Nephron progenitor cell (in vitro differentiated cells): ENCODE measurements at regions not wholly inside any gene's neighbourhood (a gene's known extent, or its start where the extent isn't known, plus 50 kb on each side); places are given as distances from the start of the nearest gene placed in this dataset.
A peak's percentile ranks its signal among the peaks of the same experiment; 100 is the strongest.
"Not testable (repeated sequence)": the region's sequence is repeated elsewhere in the genome, so short reads cannot be mapped to it uniquely, and the experiment has no call there.

Experiments used
- DNase-seq: peaks from one replicate; pipeline ENCODE4 v3.0.0; 2021
- H3K27ac Mint-ChIP-seq: 2 replicates; pipeline ENCODE4 v1.8.0; 2021; ENCODE audit warnings: mild to moderate bottlenecking, moderate library complexity, mixed read lengths
- H3K27me3 Mint-ChIP-seq: 2 replicates; pipeline ENCODE4 v1.8.0; 2021; ENCODE audit warnings: mild to moderate bottlenecking, low read depth, mixed read lengths; ENCODE audit not compliant: poor library complexity
- H3K36me3 Mint-ChIP-seq: 2 replicates; pipeline ENCODE4 v1.8.0; 2021; ENCODE audit warnings: low read depth, mixed read lengths
- H3K4me1 Mint-ChIP-seq: 2 replicates; pipeline ENCODE4 v1.8.0; 2021; ENCODE audit warnings: mixed read lengths
- H3K4me3 Mint-ChIP-seq: 2 replicates; pipeline ENCODE4 v1.8.0; 2021; ENCODE audit warnings: mild to moderate bottlenecking, moderate library complexity, mixed read lengths
- H3K9me3 Mint-ChIP-seq: 2 replicates; pipeline ENCODE4 v1.8.0; 2021; ENCODE audit warnings: mild to moderate bottlenecking, moderate library complexity, mixed read lengths
- TF ChIP-seq, protein P1 (sequence below): fragments of 200-600 bp; sonication (generic); IDR thresholded peaks from 2 replicates; pipeline ENCODE4 v1.5.0; 2021; ENCODE audit warnings: antibody characterized with exemption

DNA sequence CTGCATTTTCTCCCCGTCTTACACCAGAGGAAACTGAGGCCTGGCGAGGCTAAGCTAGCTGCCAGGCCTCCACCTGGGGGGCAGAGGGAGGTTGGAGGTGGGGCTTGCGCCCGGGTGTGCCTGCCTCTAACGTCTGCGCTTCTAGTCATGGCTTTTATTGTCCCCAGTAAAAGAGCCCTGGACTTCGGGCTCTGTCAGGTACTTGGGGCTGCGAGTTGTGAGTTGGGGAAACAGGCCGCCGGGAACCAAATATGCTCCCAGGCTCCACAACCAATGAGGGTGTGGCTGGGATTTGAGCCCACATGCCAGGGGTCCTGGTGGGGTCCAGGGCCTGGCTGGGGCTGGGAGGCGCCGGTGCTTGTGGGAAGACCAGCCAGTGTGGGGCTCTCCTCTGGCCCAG lies 57.4 kb upstream of the NOTCH1 start:
- Mint-ChIP-seq H3K27me3 (peaks cover 6% of the 10 kb centered on the region), H3K36me3 (no peaks in the 10 kb centered on the region), H3K4me3 (no peak overlapping the region), H3K9me3 (no peaks in the 10 kb centered on the region), H3K27ac (no peak overlapping the region), H3K4me1 (peaks cover 60% of the 10 kb centered on the region)
- TF ChIP-seq, protein P1, sequence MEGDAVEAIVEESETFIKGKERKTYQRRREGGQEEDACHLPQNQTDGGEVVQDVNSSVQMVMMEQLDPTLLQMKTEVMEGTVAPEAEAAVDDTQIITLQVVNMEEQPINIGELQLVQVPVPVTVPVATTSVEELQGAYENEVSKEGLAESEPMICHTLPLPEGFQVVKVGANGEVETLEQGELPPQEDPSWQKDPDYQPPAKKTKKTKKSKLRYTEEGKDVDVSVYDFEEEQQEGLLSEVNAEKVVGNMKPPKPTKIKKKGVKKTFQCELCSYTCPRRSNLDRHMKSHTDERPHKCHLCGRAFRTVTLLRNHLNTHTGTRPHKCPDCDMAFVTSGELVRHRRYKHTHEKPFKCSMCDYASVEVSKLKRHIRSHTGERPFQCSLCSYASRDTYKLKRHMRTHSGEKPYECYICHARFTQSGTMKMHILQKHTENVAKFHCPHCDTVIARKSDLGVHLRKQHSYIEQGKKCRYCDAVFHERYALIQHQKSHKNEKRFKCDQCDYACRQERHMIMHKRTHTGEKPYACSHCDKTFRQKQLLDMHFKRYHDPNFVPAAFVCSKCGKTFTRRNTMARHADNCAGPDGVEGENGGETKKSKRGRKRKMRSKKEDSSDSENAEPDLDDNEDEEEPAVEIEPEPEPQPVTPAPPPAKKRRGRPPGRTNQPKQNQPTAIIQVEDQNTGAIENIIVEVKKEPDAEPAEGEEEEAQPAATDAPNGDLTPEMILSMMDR, result no peak
- DNase-seq, result no peak

DNA sequence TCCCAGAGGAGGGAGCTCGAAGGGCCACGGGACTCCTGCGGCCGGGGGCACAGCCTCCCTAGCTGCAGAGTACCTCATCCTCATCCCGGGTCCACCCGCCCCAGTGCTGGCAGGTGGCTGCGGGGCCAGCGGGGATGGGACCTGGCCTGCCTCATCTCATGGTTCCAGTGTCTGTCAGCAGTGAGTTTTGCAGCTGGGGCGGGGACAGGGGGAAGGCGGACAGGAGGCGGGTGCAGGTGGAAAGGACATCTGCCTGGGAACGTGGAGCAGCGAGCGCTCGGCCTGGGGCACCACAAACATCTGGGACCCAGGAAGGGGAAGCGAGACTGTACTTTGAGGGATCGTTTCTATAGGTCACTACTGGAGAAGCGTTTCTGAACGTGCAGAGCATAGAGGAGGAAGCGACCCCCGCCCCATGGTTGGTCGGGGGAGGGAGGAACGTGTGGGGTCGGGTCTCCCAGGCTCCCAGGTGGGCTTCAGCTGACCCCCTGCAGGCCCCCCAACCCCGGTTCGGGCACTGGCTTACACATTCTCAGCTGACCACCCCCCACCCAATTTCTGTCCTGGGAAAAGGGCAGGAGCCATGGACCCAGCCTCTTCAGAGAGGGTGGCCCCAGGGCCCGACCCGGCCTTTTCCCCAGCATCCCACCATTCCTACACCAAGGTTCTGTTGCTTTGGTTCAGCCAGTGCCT lies 56.5 kb upstream of the NOTCH1 start:
- H3K27ac Mint-ChIP-seq, result peak overlapping the region; percentile 30
- H3K27me3 Mint-ChIP-seq, result peaks cover 6% of the 10 kb centered on the region
- DNase-seq, result no peak
- H3K4me3 Mint-ChIP-seq, result no peak overlapping the region
- peaks cover 56% of the 10 kb centered on the region for H3K4me1 Mint-ChIP-seq
- TF ChIP-seq, protein P1, result no peak
- no peaks in the 10 kb centered on the region for H3K9me3 Mint-ChIP-seq
- H3K36me3 Mint-ChIP-seq, result no peaks in the 10 kb centered on the region

DNA sequence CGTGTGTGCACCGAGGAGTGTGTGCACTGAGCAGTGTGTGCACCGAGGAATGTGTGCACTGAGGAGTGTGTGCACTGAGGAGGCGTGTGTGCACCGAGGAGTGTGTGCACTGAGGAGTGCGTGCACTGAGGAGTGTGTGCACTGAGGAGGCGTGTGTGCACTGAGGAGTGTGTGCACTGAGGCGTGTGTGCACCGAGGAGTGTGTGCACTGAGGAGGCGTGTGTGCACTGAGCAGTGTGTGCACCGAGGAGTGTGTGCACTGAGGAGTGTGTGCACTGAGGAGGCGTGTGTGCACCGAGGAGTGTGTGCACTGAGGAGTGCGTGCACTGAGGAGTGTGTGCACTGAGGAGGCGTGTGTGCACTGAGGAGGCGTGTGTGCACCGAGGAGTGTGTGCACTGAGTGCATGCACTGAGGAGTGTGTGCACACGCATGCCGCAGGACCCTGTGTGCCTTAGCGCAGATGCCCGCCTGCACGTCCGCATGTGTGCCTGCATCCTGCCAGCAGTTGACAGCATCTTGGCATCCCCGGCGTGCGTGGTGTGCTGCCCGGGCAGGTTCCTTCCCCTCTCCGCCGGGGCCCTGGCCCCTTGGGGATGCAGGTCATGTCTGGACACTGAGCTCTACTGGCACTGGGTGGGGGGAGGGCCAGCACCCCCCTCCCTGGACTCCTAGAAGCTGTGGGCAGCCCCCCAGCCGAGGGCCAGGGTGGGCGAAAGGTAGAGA lies 55.6 kb upstream of the NOTCH1 start:
- not testable (repeated sequence) for H3K9me3 Mint-ChIP-seq, H3K27ac Mint-ChIP-seq, H3K36me3 Mint-ChIP-seq, H3K27me3 Mint-ChIP-seq, DNase-seq, H3K4me3 Mint-ChIP-seq
- peaks cover 54% of the 10 kb centered on the region for H3K4me1 Mint-ChIP-seq

DNA sequence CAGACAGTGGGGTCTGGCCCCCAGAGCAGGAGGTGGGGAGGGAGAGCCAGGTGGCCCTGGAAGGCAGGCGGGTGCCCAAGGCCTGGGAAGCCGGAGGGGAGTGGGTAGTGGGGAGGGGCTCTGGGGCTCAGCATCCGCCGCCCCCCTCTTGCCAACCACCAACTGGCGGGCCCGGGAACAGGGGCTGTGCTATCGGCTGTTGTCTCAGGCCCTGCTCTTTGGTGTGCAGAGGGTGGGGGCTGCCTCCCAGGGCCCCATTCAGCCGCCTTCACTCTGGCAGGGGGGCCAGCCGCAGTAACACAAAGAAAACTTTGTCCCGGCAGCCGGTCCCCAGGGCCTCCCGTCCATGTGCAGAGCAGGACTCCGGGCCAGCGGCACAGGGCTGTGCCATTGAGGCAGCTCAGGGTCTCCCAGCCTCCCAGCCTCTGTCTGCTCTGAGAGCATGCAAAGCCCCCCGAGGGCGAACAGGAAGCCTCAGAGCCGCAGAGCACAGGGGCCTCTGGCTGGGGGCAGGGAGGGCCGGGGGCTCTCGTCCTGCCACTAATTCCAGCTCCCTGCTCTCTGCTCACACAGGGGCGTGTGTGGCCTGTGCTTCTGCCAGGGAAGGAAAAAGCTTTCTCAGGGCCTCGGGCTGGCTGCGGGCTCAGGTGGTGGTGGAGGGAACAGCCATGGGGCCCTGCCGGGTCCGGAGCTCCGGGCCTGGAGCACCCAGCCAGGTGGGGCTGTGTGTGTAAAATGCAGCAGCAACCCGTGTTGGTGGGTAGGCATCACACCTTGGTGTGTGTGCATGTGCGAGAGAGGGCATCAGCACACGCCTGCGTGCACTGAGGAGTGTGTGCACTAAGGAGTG lies 54.2 kb upstream of the NOTCH1 start:
- TF ChIP-seq, protein P1, result no peak
- no peak for DNase-seq
- Mint-ChIP-seq H3K36me3 (no peaks in the 10 kb centered on the region), H3K27me3 (peaks cover 6% of the 10 kb centered on the region), H3K27ac (no peak overlapping the region), H3K9me3 (no peaks in the 10 kb centered on the region), H3K4me3 (no peak overlapping the region), H3K4me1 (peaks cover 56% of the 10 kb centered on the region)

DNA sequence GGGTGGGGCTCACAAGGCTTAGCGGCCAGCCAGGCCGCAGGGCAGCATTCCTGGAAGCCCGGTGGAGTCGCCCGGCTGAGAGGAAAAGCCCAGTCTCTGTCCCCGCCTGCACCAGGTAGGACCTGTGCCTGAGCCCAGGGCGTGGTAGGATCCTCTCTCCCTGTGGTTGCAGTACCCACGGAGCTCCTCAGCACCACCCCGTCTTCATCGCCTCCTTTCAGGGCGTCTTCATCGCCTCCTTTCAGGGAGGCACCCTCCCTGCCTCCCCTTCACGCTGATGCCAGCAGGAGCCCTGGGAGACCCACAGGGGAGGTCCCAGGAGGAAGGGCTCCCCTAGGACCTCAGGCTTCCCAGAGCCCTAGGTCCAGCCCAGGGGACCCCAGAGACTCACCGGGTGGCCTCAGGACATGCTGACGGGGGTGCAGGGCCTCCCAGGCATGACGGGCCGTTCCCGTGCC lies 53.3 kb upstream of the NOTCH1 start:
- Mint-ChIP-seq H3K36me3 (no peaks in the 10 kb centered on the region), H3K27ac (no peak overlapping the region), H3K27me3 (peaks cover 6% of the 10 kb centered on the region), H3K4me1 (peaks cover 61% of the 10 kb centered on the region), H3K9me3 (no peaks in the 10 kb centered on the region), H3K4me3 (no peak overlapping the region)
- DNase-seq, result no peak
- TF ChIP-seq, protein P1, result no peak

DNA sequence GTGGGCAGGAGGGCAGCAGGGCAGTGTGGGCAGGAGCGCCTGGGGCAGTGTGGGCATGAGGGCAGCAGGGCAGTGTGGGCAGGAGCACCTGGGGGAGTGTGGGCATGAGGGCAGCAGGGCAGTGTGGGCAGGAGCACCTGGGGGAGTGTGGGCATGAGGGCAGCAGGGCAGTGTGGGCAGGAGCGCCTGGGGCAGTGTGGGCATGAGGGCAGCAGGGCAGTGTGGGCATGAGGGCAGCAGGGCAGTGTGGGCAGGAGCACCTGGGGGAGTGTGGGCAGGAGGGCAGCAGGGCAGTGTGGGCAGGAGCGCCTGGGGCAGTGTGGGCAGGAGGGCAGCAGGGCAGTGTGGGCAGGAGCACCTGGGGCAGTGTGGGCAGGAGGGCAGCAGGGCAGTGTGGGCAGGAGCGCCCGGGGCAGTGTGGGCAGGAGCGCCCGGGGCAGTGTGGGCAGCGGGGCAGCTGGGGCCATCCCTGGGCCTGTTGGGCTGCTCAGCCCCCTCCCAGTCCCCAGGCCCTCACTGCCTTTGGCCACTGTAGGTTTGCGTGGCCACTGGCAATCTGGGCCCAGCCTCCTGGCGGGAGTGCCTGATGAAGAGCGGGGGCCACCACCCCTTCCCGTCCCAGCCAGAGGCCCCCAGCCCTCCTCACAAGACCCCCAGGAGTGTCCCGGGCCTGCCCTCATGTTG lies 52.7 kb upstream of the NOTCH1 start:
- not testable (repeated sequence) for DNase-seq, H3K36me3 Mint-ChIP-seq, H3K27me3 Mint-ChIP-seq, H3K4me3 Mint-ChIP-seq, H3K9me3 Mint-ChIP-seq, H3K27ac Mint-ChIP-seq
- H3K4me1 Mint-ChIP-seq, result peaks cover 62% of the 10 kb centered on the region
